HG03520 (cell line): ENCODE measurements at regions not wholly inside any gene's neighbourhood (a gene's known extent, or its start where the extent isn't known, plus 50 kb on each side); places are given as distances from the start of the nearest gene placed in this dataset.
A peak's percentile ranks its signal among the peaks of the same experiment; 100 is the strongest.

Experiments
- ATAC-seq: cut with Tn5 transposase; IDR thresholded peaks from one replicate; pipeline ENCODE4 v1.9.1; 2021; ENCODE audit warnings: mild to moderate bottlenecking, moderate library complexity; ENCODE audit not compliant: unreplicated experiment

DNA sequence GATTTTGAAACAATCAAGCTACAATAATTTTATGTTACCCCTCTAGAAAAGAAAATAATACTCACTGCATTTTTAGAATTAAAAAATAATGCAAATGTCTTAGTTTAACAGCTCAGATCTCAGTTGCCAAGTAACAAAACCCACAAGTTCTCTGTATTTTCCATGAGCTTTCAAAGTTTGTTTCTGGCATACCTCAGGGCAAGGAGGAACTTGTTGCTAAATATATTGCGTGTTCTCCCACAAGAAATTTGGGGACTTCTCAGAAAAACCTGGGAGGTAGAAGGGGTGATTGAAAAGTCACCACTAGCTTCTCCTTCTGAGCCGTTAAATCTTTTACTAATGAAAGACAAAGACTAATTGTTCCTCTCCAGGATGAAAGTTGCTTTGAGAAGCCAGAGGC is 236.8 kb upstream of the MARCKS start:
- ATAC-seq: no peak

DNA sequence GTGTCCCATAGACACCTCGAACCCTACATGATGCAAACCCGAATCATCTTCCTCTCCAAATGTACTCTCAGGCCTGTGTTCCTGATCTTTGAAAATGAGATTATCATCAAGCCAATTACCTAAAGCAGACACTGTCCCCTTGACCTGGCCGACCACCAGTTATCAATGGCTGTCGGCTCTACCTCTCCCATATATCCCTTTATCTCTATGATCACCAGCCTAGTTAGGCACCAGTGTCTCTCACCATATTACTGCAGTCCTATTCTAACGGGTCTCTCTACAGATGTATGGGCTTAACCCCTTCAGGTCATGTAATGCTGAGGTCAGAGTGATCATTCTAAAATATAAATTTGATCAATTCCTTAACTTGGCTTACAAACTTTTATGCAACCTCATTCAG is 234.9 kb upstream of the MARCKS start:
- ATAC-seq: no peak

DNA sequence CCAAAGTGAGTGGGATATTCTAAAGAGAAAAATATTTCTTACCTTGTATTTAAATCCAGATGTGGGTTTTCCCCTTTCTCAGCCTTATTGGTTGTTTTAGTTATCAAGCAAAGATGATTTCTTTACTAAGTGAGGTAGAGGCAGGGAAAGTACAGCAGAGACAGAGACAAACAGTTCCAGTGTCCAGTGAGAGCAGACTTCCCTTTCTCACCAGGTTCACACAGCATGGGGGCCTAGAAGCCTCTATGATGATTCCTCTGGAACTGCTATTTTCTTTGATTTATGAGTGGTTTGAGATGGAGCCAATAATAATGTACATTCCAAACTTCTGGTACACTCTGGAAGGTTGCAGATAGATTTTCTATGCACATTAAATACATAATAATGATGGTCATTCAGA is 234.0 kb upstream of the MARCKS start:
- ATAC-seq: no peak

DNA sequence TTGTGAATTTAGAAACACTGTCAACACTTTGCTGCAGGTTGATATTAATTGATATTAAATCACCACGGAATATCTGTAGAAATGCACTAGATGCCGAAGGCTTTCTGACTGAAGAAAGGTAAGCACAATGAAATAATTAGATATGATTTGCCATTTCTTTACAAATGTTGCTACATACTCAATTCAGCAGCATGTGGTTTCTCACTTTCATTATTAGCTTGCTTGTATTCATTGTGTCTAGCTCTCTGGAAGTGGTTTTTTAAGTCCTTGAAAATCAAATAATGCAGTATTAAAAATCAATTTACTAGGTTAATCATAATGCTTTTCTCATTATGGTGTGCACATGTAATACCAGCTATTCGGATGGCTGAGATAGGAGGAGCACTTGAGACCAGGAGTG is 231.3 kb upstream of the MARCKS start:
- ATAC-seq: peak; percentile 48

DNA sequence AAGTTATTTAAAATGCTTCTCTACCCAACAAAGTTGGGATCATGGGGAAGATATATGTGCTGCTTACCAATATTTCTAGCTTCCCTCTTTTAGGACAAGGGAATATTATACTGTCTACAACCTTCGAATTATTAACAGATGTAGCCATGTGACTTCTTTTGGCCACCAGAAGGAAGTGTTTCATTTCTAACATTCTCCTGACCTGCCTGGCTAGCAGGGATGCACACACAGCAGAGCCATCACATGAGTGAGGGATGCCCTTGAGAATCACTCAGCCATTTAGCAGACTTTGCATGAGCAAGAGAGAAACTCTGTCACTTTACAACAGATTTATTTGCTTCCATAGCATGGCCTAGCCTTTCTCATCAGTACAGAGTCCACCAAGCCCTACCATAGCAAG is 230.7 kb upstream of the MARCKS start:
- ATAC-seq: peak; percentile 20

DNA sequence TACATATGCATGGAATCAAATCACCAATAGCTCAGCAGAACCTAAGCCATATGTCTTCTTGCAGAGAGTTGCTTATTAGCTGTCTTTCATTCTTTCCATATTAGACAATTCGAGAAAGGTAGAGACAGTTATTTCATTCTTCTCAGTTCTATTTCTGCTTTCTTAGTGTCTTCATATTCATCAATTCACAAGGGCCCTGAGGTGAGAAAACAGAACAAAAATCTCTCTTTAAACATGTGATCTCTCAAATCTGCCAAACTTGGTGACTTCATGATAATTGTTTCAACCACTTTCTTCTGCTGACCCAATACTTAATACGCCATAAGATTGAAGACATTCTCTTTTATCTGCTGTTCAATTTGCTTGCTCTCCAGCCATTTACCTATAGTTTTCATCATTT is 229.7 kb upstream of the MARCKS start:
- peak; percentile 18 for ATAC-seq

DNA sequence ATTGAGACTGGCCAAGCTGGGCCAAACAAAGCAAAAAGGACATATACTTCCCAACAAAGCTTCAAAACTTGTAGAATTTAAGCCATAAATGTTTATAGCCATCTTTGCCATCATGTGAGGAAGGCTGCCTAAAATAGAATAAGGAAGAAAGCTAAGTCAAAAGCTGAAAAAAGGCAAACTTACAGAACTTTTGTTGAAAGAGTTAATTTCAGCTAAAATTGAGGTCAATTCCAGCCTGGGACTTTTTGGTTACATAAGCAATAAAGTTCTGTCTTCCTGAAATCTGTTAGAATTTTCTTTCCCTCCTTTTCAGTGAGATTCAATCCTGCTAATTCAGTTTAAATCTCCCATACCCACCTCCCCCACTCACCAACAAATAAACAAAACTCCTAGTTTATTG is 227.9 kb upstream of the MARCKS start:
- ATAC-seq: no peak

DNA sequence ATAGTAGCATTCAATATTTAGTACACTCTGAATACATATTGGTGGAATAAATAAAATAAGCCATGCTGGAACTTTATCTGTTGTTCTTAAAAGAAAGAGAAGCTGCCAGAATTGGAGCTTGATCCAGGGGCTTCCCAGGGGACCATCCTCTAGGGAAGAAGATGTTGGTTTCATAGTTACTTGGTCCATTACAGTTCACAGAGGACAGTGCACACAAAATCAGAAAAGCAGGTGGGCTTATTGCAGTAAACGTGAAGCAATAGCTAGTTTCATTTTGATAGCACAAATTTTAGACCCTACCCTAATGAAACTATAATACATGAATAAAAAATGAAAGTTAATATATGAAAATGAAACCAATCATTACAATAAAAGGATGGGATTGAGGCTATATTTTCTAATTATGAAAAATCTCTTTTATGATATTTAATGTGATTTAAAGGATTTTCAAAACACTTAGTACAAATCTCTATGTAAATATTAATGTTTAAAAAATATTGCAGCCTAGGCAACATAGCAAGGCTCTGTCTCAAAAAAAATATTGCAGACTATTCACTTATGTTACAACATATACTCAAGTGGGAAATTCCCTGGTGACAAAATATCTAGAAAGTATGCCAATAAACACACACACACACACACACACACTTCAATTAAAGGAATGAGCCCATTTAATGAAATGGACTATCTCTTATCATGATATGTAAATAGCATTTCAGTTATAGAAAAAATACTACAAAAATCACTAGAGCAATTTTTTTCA is 227.0 kb upstream of the MARCKS start:
- ATAC-seq: no peak

DNA sequence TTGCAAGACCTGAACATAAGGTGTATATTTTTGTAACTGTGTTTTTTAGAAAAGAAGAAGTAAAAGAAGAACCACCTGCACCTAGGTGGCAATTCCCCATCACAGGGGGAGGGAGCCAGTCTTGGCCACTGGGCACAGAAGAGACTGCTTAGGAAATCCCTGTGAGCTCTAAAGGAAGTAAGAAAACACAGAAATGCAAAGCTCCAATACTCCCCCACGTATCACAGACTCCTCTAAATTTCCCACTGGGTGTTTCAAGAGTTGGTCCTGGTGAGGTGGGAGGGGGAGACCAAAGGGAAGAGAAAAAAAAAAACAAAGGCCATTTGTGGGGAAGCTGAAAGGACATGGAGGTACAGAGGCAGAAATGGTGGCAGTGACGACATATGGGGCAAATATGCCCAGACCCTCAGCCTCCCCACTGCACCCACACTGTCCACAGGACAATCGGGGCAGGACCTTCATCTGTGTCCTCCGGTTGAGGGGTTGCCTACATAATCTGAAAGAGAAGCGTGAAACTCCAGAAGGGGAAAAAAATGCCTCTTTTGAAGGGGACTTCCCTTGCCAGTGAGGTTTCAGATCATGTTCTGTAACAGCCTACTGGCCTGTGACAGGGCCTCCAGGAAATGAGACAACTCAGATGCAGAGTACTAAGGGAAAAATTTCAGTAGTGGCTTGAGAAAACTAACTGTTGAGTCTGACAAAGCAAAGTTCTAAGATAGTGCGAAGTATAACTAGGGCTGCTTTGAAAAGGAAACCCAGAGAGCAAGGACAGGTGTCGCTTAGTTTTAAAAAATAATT is 226.2 kb upstream of the MARCKS start:
- ATAC-seq: peak; percentile 59

DNA sequence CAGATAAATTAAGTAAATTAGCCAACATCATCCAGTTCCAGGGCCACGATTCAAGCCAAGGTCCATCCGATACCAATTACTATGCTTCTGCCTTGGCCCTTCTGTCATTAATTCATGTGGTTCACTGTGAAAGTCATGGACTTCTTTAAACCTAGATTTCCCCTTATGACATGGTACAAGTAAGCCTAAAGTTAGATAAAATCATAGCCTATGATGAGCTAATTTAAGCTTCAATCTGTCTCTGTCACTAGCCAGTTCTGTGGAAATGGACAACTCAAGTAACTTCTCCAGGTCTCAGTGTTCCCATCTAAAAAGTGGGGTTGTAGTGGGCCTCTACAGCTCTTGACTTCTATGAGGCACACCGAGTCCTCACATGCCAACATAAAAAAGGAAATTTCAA is 225.5 kb upstream of the MARCKS start:
- no peak for ATAC-seq

DNA sequence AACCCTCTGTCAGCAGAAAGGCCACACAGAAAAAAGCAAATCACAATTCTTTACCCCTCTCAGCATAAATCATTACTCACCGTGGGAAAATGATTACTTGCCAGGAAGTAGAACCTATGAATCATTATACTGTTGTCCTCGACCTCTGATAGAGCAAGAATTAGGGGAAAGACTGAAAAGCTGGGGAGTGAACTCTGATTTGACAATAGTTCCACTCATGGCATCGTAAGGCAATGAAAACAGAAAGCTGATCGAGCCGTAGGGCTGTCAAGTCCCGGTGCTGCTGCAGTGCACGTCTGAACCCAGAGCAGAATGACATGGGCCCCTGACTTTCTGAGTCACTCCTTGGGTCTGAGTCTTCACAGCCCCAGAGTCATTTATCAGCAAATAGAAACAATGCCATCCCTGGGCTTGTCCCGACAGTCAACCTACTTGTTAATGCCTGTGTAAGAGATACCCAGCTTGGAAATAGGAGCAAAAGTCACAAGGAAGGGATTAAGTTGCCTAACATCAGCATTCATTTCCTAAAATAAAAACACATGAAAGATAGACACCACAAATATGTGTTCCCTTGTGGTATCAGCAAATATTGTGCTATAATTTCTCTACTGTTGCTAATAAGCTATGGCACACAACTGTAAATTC is 224.8 kb upstream of the MARCKS start:
- ATAC-seq: peak; percentile 42

DNA sequence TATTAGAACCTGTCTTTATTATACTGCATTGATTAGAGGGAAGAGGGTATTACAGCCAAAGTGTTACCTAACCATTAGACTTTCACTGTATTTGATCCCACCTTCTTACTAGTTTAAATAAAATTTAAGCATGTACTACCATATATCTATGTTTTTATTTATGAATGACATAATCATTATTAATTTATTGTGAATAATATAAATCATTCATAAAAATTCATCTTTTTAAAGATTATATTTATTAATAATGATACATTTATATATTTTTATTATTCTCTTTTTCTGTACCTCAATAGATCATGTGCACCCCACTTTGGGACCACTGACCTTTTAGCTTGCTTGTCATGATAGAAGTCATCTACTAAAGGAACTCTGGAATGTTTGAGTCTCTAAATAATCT is 223.5 kb upstream of the MARCKS start:
- no peak for ATAC-seq

DNA sequence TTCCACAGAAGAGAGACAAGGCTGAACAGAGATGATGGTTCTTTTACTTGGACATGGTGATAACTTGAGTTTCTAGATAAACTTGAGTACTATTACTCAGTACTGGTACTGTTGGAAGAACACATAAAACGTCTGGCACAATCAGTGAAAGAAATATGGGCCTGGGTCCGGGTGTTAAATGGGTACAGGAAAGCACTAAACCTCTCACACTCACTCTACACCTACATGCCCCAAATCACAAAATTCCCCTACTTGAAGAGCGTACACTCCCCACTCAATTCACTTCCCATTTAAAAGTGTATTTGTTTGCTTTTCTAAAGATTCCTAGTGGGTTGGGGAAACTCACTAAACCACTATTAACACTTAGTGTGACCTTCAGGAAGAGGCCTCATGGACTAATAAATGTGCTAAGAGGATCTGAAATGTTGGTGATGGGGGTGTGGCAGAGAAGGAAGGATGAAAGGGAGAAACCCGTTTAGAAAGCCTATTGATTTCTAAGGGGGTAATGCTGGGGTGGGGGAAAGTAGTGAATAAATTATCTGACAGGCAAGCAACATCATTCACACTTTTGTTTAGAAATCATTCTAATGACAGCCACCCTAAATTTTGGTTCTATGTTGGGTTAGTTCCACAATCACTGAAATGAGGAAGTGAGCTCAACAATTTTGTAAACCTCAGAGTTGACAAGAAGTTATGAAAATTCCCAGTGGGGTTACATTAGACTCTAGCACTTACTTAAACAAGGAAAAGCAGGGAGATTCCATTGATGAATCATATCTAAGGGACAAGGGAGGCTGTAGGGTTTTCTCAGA is 222.6 kb upstream of the MARCKS start:
- peak; percentile 16 for ATAC-seq

DNA sequence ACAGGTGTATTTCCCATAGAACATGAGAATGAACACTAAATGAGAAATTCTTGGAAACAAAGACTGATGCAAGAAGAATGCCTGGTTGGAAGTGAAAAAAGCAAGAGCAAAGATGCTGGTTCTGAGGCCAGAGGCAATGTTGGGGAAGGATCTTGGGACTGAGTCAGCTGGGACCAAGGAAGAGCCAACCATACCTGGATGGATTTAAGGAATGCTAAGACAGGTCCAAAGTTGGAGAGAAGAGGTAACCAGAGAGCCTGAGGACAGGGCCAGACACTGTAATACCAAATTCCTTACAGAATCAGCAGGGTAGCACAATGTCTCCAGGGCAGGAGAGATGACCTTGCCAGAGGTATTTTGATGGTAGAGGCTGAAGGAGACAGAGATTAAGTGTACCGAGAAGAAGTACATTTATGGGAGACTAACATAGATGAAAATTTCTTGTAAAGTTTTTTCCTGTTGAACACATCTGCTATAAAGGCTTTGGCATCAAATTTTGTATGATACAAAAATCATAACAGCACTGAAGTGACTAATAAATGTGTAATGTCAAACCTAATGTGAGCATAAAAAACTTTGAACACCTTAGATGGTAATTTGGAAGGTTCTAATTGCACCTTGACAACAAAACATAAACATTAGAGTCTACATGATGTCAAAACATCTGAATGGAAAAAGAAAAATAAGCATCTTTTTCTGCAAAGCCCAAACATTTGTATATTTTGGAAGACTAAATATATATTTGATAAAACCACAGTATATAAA is 221.7 kb upstream of the MARCKS start:
- no peak for ATAC-seq

DNA sequence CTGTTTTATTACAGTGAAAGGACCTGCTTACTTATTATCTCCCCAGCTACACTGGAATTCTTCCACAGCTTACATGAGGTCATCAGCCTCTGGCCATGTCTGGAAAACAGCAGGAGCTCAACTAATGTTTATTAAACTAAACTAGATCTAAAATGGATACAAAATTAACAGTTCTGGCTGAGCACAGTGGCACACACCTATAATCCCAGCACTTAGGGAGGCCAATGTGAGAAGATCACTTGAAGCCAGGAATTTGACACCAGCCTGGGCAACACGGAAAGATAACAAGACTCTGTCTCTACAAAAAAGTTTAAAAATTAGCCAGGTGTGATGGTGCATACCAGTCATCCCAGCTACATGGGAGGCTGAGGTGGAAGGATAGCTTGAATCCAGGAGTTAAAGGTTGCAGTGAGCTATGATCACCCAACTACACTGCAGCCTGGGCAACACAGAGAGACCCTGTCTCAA is 220.8 kb upstream of the MARCKS start:
- ATAC-seq: no peak

DNA sequence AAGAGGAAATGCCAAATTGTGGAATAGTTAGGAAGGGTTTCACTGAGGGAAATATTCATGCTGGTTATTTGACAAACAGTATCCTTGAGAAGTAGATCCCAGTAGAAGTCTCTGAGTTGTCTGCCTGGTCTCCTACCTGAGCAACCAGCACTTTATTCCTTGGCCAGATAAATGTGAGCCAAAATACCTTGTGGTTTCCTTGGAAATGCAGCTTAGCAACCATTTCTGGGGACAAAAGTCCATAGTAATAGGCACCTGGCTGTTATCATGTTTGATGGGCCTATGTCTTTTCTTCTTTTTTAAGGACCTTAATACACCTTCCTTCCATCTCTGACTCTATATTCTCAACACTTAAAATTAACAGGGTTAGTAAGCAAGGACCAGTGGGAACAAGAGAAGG is 217.1 kb upstream of the MARCKS start:
- no peak for ATAC-seq

DNA sequence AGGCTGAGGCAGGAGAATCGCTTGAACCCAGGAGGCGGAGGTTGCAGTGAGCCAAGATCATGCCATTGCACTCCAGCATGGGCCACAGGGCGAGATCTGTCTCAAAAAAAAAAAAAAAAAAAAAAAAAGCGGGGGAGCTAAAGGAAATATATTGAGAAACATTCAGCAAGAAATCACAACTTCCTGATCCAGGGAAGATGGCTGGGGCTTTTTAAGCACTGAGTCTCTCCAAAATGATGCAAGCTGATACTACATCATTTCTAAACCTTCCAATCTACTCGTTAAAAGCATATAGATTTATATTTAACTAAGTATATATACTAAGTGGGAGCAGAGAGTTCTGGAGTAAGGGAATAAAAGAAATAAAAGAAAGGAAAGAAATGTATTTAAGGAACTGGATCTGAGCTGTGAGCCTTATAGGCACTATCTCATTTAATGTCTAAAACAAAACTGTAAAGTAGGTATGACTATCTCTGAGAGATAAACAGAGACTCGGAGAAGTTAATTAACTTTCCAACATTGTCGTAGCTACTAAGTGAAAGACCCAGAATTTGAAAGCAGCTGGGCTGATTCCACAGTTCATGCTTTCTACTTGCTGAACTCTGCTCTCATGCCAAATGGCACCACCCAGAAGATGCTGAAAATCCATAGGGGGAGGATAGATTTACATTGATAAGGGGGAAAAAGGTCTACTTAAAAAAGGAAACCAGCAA is 215.0 kb upstream of the MARCKS start:
- ATAC-seq: no peak

DNA sequence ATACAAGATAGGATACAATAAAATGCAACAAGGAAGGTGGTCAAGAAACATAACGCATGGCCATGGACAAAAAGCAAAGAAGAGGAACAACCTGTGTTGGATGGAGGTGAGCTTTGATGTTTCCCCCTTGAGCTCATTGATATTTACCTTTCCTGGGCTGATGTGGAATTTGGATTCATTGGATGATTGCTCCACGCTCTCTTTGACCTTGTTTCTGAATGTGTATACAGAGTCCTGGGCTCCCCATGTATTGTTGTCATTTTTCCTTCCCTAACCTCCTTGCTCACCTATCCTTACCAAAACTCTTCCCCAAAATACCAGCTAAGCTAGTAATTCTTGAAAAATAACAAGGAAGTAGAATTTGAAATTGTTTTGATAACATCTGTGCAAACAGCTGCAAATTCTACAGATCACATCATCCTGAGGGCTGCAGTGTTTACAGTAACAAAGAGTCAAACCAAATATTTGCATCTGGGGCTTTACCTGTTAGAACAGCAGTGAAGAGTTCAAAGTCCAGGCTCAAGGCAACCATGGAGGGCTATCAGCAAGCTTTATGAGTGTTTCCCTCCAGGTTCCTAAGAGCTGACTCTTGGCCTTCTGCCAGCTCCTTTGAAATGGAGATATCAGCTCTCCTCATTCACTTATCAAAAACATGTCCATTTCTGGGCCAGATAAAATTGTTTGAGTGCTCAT is 214.3 kb upstream of the MARCKS start:
- peak; percentile 95 for ATAC-seq

DNA sequence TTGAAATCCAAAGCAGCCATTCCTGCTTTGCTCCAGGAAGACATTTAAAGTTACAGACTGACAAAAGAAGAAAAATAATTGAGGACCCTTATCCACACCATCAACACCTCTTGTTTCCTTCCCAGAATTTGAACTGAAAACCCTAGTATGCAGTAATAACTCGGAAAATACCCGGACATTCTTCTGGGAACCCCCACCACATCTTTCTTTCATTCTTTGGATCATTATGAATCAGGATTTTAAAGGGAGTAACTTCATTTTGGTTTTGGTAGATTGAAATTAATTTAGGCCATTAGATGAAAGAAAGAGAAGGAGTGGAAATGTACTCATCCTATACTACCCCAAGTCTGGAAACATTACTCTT is 213.8 kb upstream of the MARCKS start:
- ATAC-seq: no peak
